Hepatocyte (in vitro differentiated cells): ENCODE measurements at regions not wholly inside any gene's neighbourhood (a gene's known extent, or its start where the extent isn't known, plus 50 kb on each side); places are given as distances from the start of the nearest gene placed in this dataset.

Source experiments
- CTCF ChIP-seq: fragments of 200-600 bp; sonication (generic); IDR thresholded peaks from 2 replicates; pipeline ENCODE4 v1.5.1; 2016; ENCODE audit warnings: antibody characterized with exemption, mild to moderate bottlenecking; ENCODE audit not compliant: poor library complexity
- EZH2 ChIP-seq: fragments of 200-600 bp; sonication (generic); IDR thresholded peaks from 2 replicates; pipeline ENCODE4 v1.6.1; 2016; ENCODE audit warnings: antibody characterized with exemption, mild to moderate bottlenecking, borderline replicate concordance
- EZH2phosphoT487 ChIP-seq: fragments of 200-600 bp; sonication (generic); IDR thresholded peaks from one replicate; pipeline ENCODE4 v1.6.1; 2018; ENCODE audit warnings: antibody characterized with exemption, mild to moderate bottlenecking, low read depth, moderate library complexity; ENCODE audit not compliant: unreplicated experiment, severe bottlenecking

DNA sequence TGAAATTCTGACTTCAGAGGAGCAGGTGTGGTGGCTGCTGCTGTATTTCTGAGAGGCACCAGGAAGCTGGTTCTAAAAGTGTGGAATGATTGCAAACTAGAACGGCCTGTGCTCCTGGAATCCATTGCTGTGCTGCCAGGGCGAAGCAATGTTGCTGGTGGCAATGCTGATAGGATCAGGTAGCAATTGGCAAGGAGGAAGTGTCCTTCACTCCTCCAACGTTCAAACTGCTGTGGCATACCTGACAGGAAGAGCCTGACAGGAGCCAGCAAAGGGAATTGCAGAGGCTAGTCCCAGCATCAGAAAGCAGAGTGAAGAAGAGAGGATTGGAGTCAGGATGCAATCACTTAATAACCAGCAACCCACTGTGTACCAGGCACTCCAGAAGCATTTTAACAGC is 118.2 kb downstream of the FAR1 start:
- no peak for TF ChIP-seq CTCF
- no peak for TF ChIP-seq EZH2
- TF ChIP-seq EZH2phosphoT487, result no peak
